IPS DF 19.7 (cell line): ENCODE measurements at regions not wholly inside any gene's neighbourhood (a gene's known extent, or its start where the extent isn't known, plus 50 kb on each side); places are given as distances from the start of the nearest gene placed in this dataset.
A peak's percentile ranks its signal among the peaks of the same experiment; 100 is the strongest.
"Not testable (repeated sequence)": the region's sequence is repeated elsewhere in the genome, so short reads cannot be mapped to it uniquely, and the experiment has no call there.

Experiments
- DNase-seq: peaks from one replicate; pipeline ENCODE4 v3.0.0-alpha.2; 2013; ENCODE audit warnings: low read depth, low spot score

- no peak for DNase-seq
Measured at GRCh38 chr2:173719471-173719870, 245.7 kb downstream of the SP3 start.

GRCh38 chr2:173720306-173720705 is 244.9 kb downstream of the SP3 start:
- DNase-seq: no peak

DNA sequence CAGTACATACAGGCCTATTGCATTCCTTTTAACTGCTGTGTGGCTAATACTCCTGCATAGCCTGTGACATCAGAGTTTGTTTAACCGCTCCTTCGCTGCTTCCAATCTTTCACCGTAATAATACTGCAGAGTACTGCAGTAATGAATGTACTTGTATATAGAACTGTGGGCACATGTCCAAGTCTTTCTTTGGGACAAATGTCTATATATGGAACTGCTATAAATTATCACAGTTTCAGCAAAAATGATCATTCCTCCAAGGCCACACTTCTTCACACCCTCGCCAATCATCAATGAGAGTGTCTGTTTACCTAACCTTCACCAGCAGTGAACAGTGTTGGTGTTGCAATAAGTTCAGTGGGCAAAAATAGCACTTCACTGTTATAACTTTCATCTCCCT is 230.4 kb downstream of the SP3 start:
- DNase-seq: no peak

GRCh38 chr2:173737954-173738575 is 227.1 kb downstream of the SP3 start:
- DNase-seq: not testable (repeated sequence)

- DNase-seq: no peak
Measured at GRCh38 chr2:173739006-173739405, 226.2 kb downstream of the SP3 start.

DNA sequence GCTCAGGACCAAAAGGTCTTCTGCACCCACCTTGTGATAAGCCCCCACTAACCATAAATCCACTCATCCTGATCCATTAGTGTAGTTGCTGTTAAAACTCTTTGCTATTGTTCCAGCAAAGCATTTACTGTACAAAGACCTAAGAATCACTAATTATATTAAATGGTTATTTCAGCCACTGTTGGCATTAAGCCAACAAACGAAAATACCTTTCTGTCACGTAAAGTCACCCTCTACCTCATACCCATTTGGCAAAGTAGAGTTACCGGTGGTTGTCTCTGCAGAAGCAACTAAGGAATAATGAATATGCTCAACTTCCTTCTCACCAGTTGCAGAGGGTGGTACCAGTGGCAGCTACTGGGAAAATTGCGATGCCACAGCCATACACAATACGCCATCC is 224.5 kb downstream of the SP3 start:
- DNase-seq: no peak

- no peak for DNase-seq
Measured at GRCh38 chr2:173741759-173742158, 223.4 kb downstream of the SP3 start.

DNA sequence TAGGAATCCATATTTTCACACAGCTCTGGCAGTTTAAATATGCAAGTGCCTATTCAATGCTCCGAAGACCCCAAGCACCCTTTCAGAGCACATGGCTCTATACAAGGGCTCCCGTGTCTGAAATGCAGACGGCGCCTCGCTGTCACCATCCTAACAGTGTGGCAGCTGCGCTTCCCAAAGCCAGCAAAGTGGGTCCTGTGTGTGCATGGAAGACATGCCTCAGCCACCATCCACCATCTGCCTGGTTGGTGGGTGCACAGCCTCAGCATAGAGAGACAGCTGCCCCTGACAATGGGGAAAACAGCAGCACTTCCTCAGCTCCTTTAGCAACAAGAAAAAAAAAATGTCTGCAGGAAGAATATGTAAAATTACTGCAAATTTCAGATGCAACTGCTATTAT is 218.1 kb downstream of the SP3 start:
- DNase-seq: no peak

GRCh38 chr2:173749315-173749714 is 215.9 kb downstream of the SP3 start:
- DNase-seq: no peak

GRCh38 chr2:173750353-173750801 is 214.8 kb downstream of the SP3 start:
- peak; percentile 40 for DNase-seq

DNA sequence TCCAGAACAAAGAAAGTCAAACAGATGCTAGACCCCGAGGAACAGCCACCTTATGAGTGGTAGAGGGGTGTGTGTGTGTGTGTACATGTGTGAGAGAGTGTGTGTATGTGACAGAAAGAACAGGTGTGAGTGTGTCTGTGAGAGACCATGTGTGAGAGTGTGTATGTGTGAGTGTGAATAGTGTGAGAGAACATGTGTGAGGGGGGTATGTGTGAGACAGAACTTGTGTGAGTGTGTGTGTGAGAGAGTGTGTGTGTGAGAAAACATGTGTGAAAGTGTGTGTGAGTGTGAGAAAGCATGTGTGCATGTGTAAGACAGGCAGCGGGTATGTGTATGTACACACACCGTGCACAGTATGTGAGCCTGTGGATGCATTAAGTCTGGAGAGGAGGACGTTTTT is 214.3 kb downstream of the SP3 start:
- DNase-seq: no peak

GRCh38 chr2:173751245-173751975 is 213.8 kb downstream of the SP3 start:
- peak; percentile 35 for DNase-seq

GRCh38 chr2:173752152-173752551 is 213.0 kb downstream of the SP3 start:
- no peak for DNase-seq

DNA sequence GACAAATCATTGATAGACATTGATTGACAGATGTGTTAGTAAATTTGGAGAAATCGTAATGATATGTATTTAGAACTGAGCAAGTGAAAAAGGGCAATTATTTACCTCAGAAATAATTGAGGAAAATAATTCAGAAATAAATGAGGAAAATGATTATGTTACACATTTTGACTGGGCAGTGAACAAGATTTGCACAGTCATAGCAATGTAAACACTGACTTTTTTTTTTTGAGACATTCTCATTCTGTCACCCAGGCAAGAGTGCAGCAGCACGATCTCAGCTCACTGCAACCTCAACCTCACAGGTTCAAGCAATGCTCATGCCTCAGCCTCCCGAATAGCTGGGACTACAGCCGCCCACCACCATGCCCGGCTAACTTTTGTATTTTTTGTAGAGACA is 211.7 kb downstream of the SP3 start:
- no peak for DNase-seq

GRCh38 chr2:173754165-173754564 is 211.0 kb downstream of the SP3 start:
- no peak for DNase-seq

DNA sequence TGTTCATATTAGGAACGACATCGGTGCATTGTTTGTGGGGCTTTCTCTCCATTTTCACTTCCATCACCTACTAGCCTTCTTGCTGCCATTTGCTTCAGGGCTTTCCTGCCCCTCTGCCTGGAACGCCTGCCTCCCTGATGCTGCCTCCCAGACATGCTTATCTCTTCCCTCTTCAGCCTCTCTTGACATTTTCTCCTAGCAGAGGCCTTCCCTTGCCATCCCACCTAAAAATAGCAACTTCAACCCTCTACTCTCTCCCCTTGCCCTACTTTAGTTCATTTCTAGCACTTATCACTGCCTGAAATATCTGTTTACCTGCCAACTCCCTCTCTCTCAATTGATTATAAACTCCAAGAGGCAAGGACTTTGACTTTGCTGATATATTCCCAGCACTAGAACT is 210.3 kb downstream of the SP3 start:
- no peak for DNase-seq

DNA sequence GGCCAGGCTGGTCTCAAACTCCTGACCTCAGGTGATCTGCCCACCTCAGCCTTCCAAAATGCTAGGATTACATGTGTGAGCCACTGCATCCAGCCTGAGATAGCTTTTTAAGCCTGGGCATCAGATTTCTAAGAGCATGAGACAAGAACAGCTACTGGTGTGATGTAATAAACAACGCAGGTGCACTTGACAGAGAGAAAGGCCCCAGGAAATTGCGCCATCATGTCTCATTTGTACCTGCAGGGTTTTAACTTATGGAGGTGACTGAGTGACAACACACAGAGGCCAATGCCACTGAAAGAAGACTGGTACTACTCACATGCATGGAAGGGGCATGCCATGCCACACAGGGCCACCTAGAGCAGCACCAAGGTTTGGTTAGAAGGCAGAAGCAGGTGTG is 209.4 kb downstream of the SP3 start:
- DNase-seq: no peak

DNA sequence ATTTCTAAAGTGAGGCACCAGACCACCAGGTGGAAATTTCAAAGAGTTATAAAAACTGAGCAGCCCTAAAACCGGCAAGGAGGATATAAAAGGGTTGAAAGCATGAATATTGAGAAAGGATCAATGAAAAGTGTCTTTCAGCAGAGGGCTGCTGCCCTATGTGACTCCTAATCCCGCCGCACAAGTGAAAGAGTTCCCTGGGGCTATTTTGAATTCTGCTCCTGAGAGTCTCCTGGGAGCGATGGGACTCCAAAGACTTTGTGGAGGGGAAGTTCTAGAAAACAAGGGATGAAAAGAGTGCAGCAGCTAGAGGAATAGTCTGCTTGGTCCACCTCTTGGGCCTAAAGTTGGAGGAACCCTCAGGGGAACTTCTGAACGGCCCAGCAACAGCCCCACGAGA is 205.2 kb downstream of the SP3 start:
- no peak for DNase-seq

DNA sequence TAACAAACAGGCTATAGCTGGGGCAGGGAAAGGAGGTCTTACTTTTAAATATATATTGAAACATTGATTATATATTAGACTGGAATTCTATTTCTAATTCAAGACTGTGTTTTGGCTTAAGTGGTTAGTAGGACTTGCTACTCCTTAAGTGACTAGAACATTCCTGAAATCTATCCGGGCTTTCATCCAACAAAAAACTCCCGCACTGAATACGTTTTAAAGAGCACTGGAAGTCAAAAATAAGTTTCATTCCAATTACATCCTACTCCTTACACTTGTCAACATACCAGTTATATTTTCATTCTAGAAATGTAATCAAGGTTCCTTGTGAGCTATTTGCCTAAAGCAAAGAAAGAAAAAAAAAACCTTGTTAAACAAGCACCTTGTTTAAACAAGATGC is 204.6 kb downstream of the SP3 start:
- DNase-seq: no peak

GRCh38 chr2:173761603-173762119 is 203.5 kb downstream of the SP3 start:
- no peak for DNase-seq

DNA sequence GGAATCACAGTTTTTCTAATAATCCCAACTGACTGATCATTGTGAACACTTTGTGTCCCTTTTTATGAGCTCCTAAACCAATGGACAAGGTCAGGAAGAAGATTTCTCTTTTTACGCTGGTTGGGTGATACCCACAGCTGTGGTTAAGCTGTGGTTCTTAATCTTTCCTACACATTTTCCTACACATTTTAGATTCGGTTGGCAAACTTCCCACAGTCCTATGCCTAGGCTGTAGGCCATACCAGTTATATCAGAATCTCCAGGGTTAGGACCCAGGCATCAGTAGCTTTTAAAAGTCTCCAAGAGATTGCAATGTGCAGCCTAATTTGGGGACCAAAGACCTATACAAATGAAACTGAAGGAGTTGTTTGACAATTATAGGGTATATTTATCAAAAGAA is 203.0 kb downstream of the SP3 start:
- no peak for DNase-seq

- no peak for DNase-seq
Measured at GRCh38 chr2:173762864-173763263, 202.3 kb downstream of the SP3 start.

- no peak for DNase-seq
Measured at GRCh38 chr2:173763641-173764040, 201.5 kb downstream of the SP3 start.
